GM12878 (cell line): ENCODE measurements at regions not wholly inside any gene's neighbourhood (a gene's known extent, or its start where the extent isn't known, plus 50 kb on each side); places are given as distances from the start of the nearest gene placed in this dataset.

ENCODE experiments used
- ATAC-seq: fragments of 200-7000 bp; cut with Tn5 transposase; 3 replicates; pipeline ENCODE4 v1.9.1; 2020; ENCODE audit warnings: mild to moderate bottlenecking, moderate library complexity
- BruUV-seq: library from RNA; stranded (reverse); fragments of 400-500 nt; replicated peaks from 2 replicates; lab custom pipeline; 2021; lab: Mats Ljungman, UMichigan
- CTCF ChIA-PET: fragments of 300-600 bp; sonication (Branson Sonifier 250); formaldehyde crosslinking; extraction: SDS; loops from one replicate; lab custom pipeline; 2021; ENCODE audit warnings: inconsistent platforms; lab: Yijun Ruan, JAX
- POLR2A ChIA-PET: fragments of 350-600 bp; formaldehyde crosslinking; extraction: SDS; loops from one replicate; lab custom pipeline; 2021; ENCODE audit warnings: inconsistent platforms; lab: Charles Lee
- RAD21 ChIA-PET: fragments of 300-600 bp; sonication (Branson Sonifier 250); formaldehyde crosslinking; loops from one replicate; lab custom pipeline; 2023; ENCODE audit warnings: antibody characterized with exemption; ENCODE audit not compliant: unreplicated experiment; lab: Charles Lee
- SMC1A ChIA-PET: fragments of 300-600 bp; sonication (Branson Sonifier 250); formaldehyde crosslinking; loops from one replicate; lab custom pipeline; 2023; ENCODE audit not compliant: unreplicated experiment, uncharacterized antibody; lab: Charles Lee
- DNase-seq: peaks from one replicate; pipeline ENCODE4 v3.0.0-alpha.2; 2011; ENCODE audit warnings: low read depth, low spot score
- FAIRE-seq: peaks from 3 replicates; lab custom pipeline; 2011; peaks lifted over from hg19 to GRCh38; lab: Jason Lieb, UNC
- H2AFZ ChIP-seq: 2 replicates; pipeline ENCODE4 v1.6.0; 2011; ENCODE audit warnings: low read depth, low read length, control low read depth; ENCODE audit not compliant: control insufficient read depth
- H3K27ac ChIP-seq: 2 replicates; pipeline ENCODE4 v1.5.1; 2011; ENCODE audit warnings: control low read depth; ENCODE audit not compliant: control insufficient read depth, insufficient read depth
- H3K27me3 ChIP-seq, 2 experiments: replicated peaks in 1 of 2; 2 replicates each; pipeline versions ENCODE4 v1.6.0 to v1.6.1; 2011; ENCODE audit warnings: low read length in 1 of 2; ENCODE audit not compliant: control insufficient read depth in 2 of 2, insufficient read depth in 2 of 2
- H3K36me3 ChIP-seq, 2 experiments: 2 replicates each; pipeline ENCODE4 v1.5.1; 2011; ENCODE audit warnings: low read length in 1 of 2; ENCODE audit not compliant: control insufficient read depth in 2 of 2, insufficient read depth in 2 of 2
- H3K4me1 ChIP-seq: 2 replicates; pipeline ENCODE4 v1.6.1; 2011; ENCODE audit warnings: mild to moderate bottlenecking, low read length, moderate library complexity, mixed read lengths; ENCODE audit not compliant: control insufficient read depth, insufficient read depth
- H3K4me2 ChIP-seq: 2 replicates; pipeline ENCODE4 v1.6.0; 2011; ENCODE audit warnings: control low read depth; ENCODE audit not compliant: control insufficient read depth, insufficient read depth
- H3K4me3 ChIP-seq: fragments of 200-600 bp; sonication (generic); 2 replicates; pipeline ENCODE4 v1.5.1; 2016
- H3K79me2 ChIP-seq: 2 replicates; pipeline ENCODE4 v1.6.0; 2011; ENCODE audit warnings: low read length; ENCODE audit not compliant: control insufficient read depth, insufficient read depth
- H3K9ac ChIP-seq: 2 replicates; pipeline ENCODE4 v1.8.0; 2011; ENCODE audit warnings: low read length, control low read depth, mixed read lengths; ENCODE audit not compliant: control insufficient read depth, insufficient read depth
- H3K9me3 ChIP-seq: replicated peaks from 3 replicates; pipeline ENCODE4 v1.5.1; 2011; ENCODE audit warnings: mild to moderate bottlenecking, low read length; ENCODE audit not compliant: control insufficient read depth, insufficient read depth
- H4K20me1 ChIP-seq: 2 replicates; pipeline ENCODE4 v1.6.0; 2011; ENCODE audit not compliant: control insufficient read depth, insufficient read depth
- E4F1 ChIP-seq: fragments of 450-650 bp; IDR thresholded peaks from 2 replicates; pipeline ENCODE4 v1.6.1; 2018; ENCODE audit warnings: borderline replicate concordance, mild to moderate bottlenecking; ENCODE audit not compliant: partially characterized antibody
- EP300 ChIP-seq, 2 experiments: fragments of 150-350 bp in 1 of 2; IDR thresholded peaks; 2 replicates each; pipeline ENCODE4 v1.6.1; 2011 to 2012; ENCODE audit warnings: low read depth in 2 of 2, low read length in 2 of 2, borderline replicate concordance in 1 of 2, improper control_type of control experiment in 1 of 2, inconsistent platforms in 1 of 2; ENCODE audit not compliant: control insufficient read depth in 1 of 2
- IRF3 ChIP-seq: fragments of 450-650 bp; IDR thresholded peaks from 2 replicates; pipeline ENCODE4 v1.6.1; 2014; ENCODE audit warnings: mild to moderate bottlenecking
- MEF2B ChIP-seq: fragments of 450-650 bp; IDR thresholded peaks from 2 replicates; pipeline ENCODE4 v1.6.1; 2018; ENCODE audit warnings: mild to moderate bottlenecking, moderate library complexity; ENCODE audit not compliant: partially characterized antibody, poor library complexity, severe bottlenecking
- NR2C1 ChIP-seq: fragments of 450-650 bp; IDR thresholded peaks from 2 replicates; pipeline ENCODE4 v1.6.1; 2017; ENCODE audit warnings: antibody characterized with exemption, mild to moderate bottlenecking, moderate library complexity
- TARDBP ChIP-seq: IDR thresholded peaks from 2 replicates; pipeline ENCODE4 v1.6.1; 2016; ENCODE audit warnings: borderline replicate concordance
- TCF12 ChIP-seq: IDR thresholded peaks from 2 replicates; pipeline ENCODE4 v1.6.1; 2011; ENCODE audit warnings: low read depth, mild to moderate bottlenecking, low read length
- WRNIP1 ChIP-seq: IDR thresholded peaks from 2 replicates; pipeline ENCODE4 v1.6.1; 2011; ENCODE audit warnings: low read depth, low read length, improper control_type of control experiment, borderline replicate concordance
- ZNF24 ChIP-seq: fragments of 450-650 bp; IDR thresholded peaks from 2 replicates; pipeline ENCODE4 v1.6.1; 2017; ENCODE audit warnings: antibody characterized with exemption, mild to moderate bottlenecking
- WGBS: methylation state at CpG from one replicate; pipeline ENCODE4 v1.1.6; 2016; ENCODE audit warnings: low lambda C conversion rate; ENCODE audit not compliant: insufficient replicate concordance, insufficient coverage; ENCODE audit errors: missing lambda C conversion rate; 5-methylcytosine and 5-hydroxymethylcytosine counted together
- in situ Hi-C: fragments of 300-500 bp; cut with MboI; formaldehyde crosslinking; loops from 9 replicates; pipeline ENCODE4 v1.14.3; 2018; ENCODE audit warnings: mixed read lengths
- intact Hi-C: fragments of 100-400 bp; cut with micrococcal nuclease; formaldehyde crosslinking; loops from one replicate; pipeline ENCODE4 v1.14.2; 2022; ENCODE audit not compliant: unreplicated experiment
- TF ChIP-seq, protein P1 (sequence below): fragments of 450-650 bp; IDR thresholded peaks from 2 replicates; pipeline ENCODE4 v1.6.1; 2017; ENCODE audit warnings: antibody characterized with exemption, mild to moderate bottlenecking, moderate library complexity

DNA sequence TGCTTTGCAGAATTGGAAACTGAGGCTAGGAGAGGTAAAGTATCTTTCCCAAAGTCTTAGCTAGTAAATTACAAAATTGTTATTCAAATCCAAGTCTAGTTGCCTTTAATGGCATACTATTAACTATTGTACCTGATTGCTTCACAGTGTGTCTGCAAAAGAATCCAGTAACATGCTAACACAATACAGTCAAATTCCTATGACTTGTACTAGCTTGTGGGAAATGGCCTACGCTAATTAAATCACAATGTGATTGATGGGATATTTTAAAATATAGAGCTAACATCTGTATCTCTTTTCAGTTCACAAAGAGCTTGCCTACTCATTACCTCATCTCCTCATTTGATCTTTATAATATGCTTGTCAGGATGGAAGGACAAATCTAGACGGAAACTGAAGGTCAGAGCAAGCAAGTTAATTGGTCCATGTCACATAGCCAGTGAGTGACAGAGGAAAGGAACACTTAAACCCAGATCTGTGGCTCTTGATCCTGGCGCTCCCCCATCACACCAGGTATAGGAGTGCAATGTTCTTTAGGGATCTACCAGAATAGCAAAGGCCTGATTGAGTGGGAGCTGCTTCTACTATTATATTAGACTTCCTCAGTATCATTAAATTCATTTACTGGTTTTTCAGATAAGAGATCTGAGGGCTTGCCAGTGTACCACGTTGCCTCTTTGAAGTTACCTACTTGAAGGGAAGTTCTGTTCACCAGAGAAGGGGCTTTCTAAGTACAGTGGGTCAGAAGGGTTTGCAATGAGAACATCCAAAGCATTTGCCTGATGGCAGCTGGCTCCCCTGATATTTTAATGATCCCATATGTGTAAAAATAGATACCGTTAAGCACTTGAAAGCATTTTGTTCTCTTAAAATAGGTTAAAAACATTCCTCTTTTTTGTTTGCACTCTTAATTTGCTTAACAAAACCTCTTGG, 213.6 kb upstream of the SESN3 start (continued):
- no peak for TF ChIP-seq E4F1
- TF ChIP-seq, all 136 proteins: peak for 0

DNA sequence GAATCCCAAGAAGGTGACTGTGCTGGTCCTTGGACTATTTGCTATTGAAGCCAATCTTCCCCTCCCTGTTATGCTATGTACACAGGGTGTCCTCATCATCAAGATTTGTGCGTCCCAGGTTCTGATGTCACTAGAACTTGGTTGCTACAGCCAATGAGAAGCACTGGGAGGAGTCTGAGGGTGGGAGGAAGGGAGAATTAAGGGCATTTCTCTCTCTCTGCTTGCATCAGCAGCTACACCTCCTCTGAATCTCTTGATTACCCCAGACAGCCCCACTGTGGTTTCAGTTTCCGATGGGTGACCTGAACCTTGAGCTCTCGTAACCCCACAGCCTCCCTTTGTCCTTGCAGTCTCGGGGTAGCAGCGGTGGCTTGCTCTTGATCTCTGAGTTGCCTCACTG, 212.4 kb upstream of the SESN3 start:
- ChIA-PET RAD21 (interaction anchor here (0.9 to 2.8 kb wide), 9 partner anchors 9 to 319 kb away, joined by 3 to 22 read pairs (median 4); partner anchors contain the start of gene SESN3), POLR2A (interaction anchor here (1.2 to 2.6 kb wide), 3 partner anchors 7 to 12 kb away, joined by 3 to 20 read pairs (median 3); no protein-coding TSS in a partner anchor), CTCF (interaction anchor here (1.1 to 5.3 kb wide), 5 partner anchors 9 to 261 kb away, joined by 3 to 32 read pairs (median 5); no protein-coding TSS in a partner anchor), SMC1A (interaction anchor here (0.7 to 6.0 kb wide), 15 partner anchors 10 to 280 kb away, joined by 3 to 82 read pairs (median 3); partner anchors contain the start of gene SESN3)
- H3K9me3 ChIP-seq, result no peaks in the 10 kb centered on the region
- intact Hi-C loops (no loop called here), in situ Hi-C loops (no loop called here)
- H3K9ac ChIP-seq, result no peak overlapping the region
- H3K4me2 ChIP-seq, result no peak overlapping the region
- H3K27me3 ChIP-seq, result peaks cover 0 to 2% of the 10 kb centered on the region in 2 experiments; a peak in 1 of 4 replicates
- H2AFZ ChIP-seq, result no peak overlapping the region
- no peaks in the 10 kb centered on the region for H3K36me3 ChIP-seq
- no peak overlapping the region for H3K27ac ChIP-seq
- no peaks in the 10 kb centered on the region for H3K79me2 ChIP-seq
- ATAC-seq (peak; percentile 100), FAIRE-seq (peak; percentile 78), DNase-seq (peak; percentile 48)
- no peaks in the 10 kb centered on the region; the same call in 1 of the 2 replicates for H3K4me1 ChIP-seq
- BruUV-seq, result no TSS peak
- H3K4me3 ChIP-seq, result no peak overlapping the region
- H4K20me1 ChIP-seq, result no peaks in the 10 kb centered on the region
- WGBS, result 1% methylated on average over 5 of the region's 5 CpGs
- TF ChIP-seq TCF12 (no peak), EP300 (IDR thresholded peaks at IDR 0.05; ENCODE audit: borderline replicate concordance in 1 of 2, control insufficient read depth in 1 of 2, low read depth in 2 of 2, low read length in 2 of 2) (peak in 1 of 2 experiments; percentile 21; a peak in 1 of 4 replicates), WRNIP1 (no peak), IRF3 (no peak), MEF2B (no peak), NR2C1 (peak; percentile 56; the same call in 1 of the 2 replicates), ZNF24 (no peak), TARDBP (no peak)
- TF ChIP-seq, protein P1, sequence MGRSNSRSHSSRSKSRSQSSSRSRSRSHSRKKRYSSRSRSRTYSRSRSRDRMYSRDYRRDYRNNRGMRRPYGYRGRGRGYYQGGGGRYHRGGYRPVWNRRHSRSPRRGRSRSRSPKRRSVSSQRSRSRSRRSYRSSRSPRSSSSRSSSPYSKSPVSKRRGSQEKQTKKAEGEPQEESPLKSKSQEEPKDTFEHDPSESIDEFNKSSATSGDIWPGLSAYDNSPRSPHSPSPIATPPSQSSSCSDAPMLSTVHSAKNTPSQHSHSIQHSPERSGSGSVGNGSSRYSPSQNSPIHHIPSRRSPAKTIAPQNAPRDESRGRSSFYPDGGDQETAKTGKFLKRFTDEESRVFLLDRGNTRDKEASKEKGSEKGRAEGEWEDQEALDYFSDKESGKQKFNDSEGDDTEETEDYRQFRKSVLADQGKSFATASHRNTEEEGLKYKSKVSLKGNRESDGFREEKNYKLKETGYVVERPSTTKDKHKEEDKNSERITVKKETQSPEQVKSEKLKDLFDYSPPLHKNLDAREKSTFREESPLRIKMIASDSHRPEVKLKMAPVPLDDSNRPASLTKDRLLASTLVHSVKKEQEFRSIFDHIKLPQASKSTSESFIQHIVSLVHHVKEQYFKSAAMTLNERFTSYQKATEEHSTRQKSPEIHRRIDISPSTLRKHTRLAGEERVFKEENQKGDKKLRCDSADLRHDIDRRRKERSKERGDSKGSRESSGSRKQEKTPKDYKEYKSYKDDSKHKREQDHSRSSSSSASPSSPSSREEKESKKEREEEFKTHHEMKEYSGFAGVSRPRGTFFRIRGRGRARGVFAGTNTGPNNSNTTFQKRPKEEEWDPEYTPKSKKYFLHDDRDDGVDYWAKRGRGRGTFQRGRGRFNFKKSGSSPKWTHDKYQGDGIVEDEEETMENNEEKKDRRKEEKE, result no peak
